Pancreas (tissue), 10 donors: ENCODE measurements at regions not wholly inside any gene's neighbourhood (a gene's known extent, or its start where the extent isn't known, plus 50 kb on each side); places are given as distances from the start of the nearest gene placed in this dataset.

ENCODE experiments used
- ATAC-seq, 4 donors: fragments of 200-7000 bp; cut with Tn5 transposase; one replicate each; pipeline versions ENCODE4 v1.8.0 to v1.9.1; 2020; ENCODE audit warnings: mild to moderate bottlenecking in 4 of 4, moderate library complexity in 4 of 4
- DNase-seq, 6 donors: peaks; one replicate each; pipeline ENCODE4 v3.0.0-alpha.2; 2020
- FAIRE-seq: peaks from 2 replicates; lab custom pipeline; 2012; peaks lifted over from hg19 to GRCh38; lab: Jason Lieb, UNC
- H3K27ac ChIP-seq, 4 donors: fragments of 200-600 bp; sonication (generic); 1 replicate in 3 of 4; 2 replicates in 1 of 4; pipeline versions ENCODE4 v1.5.0 to v1.8.0; 2020
- H3K27me3 ChIP-seq, 4 donors: fragments of 200-600 bp; one replicate each; pipeline ENCODE4 v1.8.0; 2021
- H3K36me3 ChIP-seq, 3 donors: fragments of 200-600 bp; sonication (generic) in 1 of 3; one replicate each; pipeline versions ENCODE4 v1.5.0 to v1.8.0; 2020 to 2021
- H3K4me1 ChIP-seq, 3 donors: fragments of 200-600 bp; one replicate each; pipeline ENCODE4 v1.8.0; 2021
- H3K4me3 ChIP-seq, 4 donors: fragments of 200-600 bp; sonication (generic) in 2 of 4; one replicate each; pipeline versions ENCODE4 v1.5.0 to v1.8.0; 2020 to 2021
- H3K9me3 ChIP-seq, 4 donors: fragments of 200-600 bp; one replicate each; pipeline ENCODE4 v1.8.0; 2021
- WGBS, 2 donors: extraction: QIAGEN DNeasy Blood & Tissue Kit; methylation state at CpG; one replicate each; pipeline ENCODE4 v1.1.7; 2013; 5-methylcytosine and 5-hydroxymethylcytosine counted together
- intact Hi-C, 3 donors: fragments of 100-400 bp; cut with DNase I; formaldehyde crosslinking; loops; one replicate each; pipeline versions ENCODE4 v1.11.1 to v1.14.2; 2022
- TF ChIP-seq, protein P1 (sequence below), 4 donors: fragments of 200-600 bp; sonication (generic) in 3 of 4; IDR thresholded peaks; one replicate each; pipeline versions ENCODE4 v1.5.0 to v1.8.0; 2021; ENCODE audit warnings: antibody characterized with exemption in 4 of 4
- donor health status: healthy with polysubstance abuse.
- donor health status: DM: no; HTN: no; CAD: no; lungs with moderate emphysema.
- donor health status: DM: no; HTN: no; CAD: no.
- donor health status: control.
- donor health status: control.
- donor health status: Bipolar disorder and iron deficiency.
- donor health status: DM: yes; HTN: yes; CAD: no.
- donor health status: DM: no; HTN: no; CAD: no.
- donor health status: DM: no; HTN: no; CAD: no.
- donor health status: DM: yes; HTN: yes; CAD: no.

DNA sequence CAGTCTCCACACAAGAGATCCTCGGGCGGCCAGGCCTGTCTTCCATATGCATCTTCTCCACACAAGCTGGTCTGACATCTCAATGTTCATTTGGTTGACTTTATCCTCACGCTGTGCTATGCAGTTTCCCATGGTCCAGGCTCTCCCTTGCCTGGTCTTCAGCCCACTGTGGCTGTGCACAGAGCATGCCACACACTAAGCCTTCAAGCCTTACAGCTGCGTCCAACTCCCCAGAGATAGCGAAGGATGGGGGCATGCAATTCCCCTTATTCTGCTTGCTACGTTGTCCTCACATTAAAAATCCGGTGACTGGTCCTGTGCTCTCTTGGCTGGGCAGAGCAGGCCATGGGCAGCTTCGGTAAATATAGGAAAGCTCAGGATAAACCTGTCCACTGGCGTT lies 188.7 kb upstream of the TCERG1L start:
- H3K27ac ChIP-seq = no peak overlapping the region
- intact Hi-C loops = no loop called here
- no peaks in the 10 kb centered on the region for H3K9me3 ChIP-seq
- WGBS, 2 donors = 70 to 85% methylated on average over 9 of the region's 9 CpGs
- no peaks in the 10 kb centered on the region for H3K36me3 ChIP-seq
- no peaks in the 10 kb centered on the region for H3K4me1 ChIP-seq
- H3K27me3 ChIP-seq = no peaks in the 10 kb centered on the region
- no peak for DNase-seq
- FAIRE-seq = no peak
- TF ChIP-seq, protein P1, sequence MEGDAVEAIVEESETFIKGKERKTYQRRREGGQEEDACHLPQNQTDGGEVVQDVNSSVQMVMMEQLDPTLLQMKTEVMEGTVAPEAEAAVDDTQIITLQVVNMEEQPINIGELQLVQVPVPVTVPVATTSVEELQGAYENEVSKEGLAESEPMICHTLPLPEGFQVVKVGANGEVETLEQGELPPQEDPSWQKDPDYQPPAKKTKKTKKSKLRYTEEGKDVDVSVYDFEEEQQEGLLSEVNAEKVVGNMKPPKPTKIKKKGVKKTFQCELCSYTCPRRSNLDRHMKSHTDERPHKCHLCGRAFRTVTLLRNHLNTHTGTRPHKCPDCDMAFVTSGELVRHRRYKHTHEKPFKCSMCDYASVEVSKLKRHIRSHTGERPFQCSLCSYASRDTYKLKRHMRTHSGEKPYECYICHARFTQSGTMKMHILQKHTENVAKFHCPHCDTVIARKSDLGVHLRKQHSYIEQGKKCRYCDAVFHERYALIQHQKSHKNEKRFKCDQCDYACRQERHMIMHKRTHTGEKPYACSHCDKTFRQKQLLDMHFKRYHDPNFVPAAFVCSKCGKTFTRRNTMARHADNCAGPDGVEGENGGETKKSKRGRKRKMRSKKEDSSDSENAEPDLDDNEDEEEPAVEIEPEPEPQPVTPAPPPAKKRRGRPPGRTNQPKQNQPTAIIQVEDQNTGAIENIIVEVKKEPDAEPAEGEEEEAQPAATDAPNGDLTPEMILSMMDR (IDR thresholded peaks at IDR 0.05) = no peak
- no peak overlapping the region for H3K4me3 ChIP-seq
- no peak for ATAC-seq

DNA sequence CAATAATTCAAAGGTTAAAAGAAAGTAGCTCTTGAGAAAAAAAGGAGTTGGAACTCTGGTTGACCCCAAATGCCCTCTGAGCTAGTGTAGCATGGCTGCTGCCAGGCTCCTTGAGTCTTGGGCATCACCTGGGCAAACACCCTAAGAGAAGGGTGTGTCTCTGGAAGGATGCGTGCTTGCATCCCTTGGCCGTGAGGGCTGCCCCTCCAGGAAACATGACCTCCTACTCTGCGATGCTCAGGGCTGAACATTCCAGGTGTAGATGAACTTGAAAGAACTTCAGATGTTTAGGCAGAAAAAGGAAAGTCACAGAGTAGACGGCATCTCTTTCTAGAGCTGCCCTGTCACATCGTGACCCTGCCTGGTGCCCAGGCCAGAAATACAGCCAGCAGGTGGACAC lies 189.4 kb upstream of the TCERG1L start:
- FAIRE-seq (no peak), ATAC-seq (no peak), DNase-seq (no peak)
- TF ChIP-seq, protein P1 (IDR thresholded peaks at IDR 0.05) = no peak
- no peak overlapping the region for H3K4me3 ChIP-seq
- no peaks in the 10 kb centered on the region for H3K36me3 ChIP-seq
- H3K27me3 ChIP-seq = no peaks in the 10 kb centered on the region
- no peaks in the 10 kb centered on the region for H3K9me3 ChIP-seq
- 80 to 87% methylated on average over 5 of the region's 5 CpGs for WGBS, 2 donors
- H3K4me1 ChIP-seq = no peaks in the 10 kb centered on the region
- intact Hi-C loops = no loop called here
- H3K27ac ChIP-seq = no peak overlapping the region

DNA sequence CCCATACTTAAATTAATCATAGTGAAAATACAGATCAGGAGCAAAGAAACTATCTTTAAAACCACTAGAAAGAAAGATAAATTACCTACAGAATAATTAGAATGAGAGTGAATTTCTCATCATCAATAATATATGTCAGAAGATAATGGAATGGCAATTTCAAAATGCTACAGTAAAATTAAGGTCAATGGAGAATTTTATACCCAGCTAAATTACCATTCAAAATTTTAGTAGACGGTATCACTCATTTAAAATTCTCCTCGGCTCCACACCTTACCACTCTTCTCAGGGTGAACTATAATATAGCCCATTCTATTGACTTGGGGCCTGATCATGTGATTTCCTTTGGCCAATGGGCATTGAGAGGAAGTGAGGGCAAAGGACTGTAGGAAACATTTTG lies 192.5 kb upstream of the TCERG1L start:
- TF ChIP-seq, protein P1 (IDR thresholded peaks at IDR 0.05) = no peak
- no peaks in the 10 kb centered on the region for H3K27me3 ChIP-seq
- FAIRE-seq = no peak
- ATAC-seq = no peak
- no peaks in the 10 kb centered on the region for H3K4me1 ChIP-seq
- H3K36me3 ChIP-seq = no peaks in the 10 kb centered on the region
- intact Hi-C loops = no loop called here
- no peak for DNase-seq
- WGBS, 2 donors = 84 to 87% methylated on average over 2 of the region's 2 CpGs
- no peaks in the 10 kb centered on the region for H3K9me3 ChIP-seq
- H3K27ac ChIP-seq = no peak overlapping the region
- H3K4me3 ChIP-seq = no peak overlapping the region

DNA sequence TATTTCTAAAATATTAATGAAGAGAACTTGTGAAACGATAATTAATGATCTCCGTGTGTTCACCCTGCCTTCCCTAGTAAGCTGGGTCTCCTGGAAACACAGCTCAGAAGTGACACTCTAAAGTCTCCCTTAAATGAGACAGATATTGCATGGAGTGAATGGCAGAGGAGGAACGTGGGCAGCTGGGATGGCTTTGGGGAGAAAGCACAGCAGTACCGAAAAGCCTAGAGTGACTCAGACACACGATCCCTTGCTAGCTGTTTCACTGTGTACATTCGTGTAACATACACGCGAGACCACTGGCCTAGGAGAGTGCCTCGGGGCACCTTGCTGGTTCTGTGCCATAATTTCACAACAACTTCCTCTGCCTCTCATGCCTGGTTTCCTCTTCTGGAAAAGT lies 199.9 kb upstream of the TCERG1L start:
- H3K36me3 ChIP-seq = no peaks in the 10 kb centered on the region
- no peak for ATAC-seq
- FAIRE-seq = no peak

DNA sequence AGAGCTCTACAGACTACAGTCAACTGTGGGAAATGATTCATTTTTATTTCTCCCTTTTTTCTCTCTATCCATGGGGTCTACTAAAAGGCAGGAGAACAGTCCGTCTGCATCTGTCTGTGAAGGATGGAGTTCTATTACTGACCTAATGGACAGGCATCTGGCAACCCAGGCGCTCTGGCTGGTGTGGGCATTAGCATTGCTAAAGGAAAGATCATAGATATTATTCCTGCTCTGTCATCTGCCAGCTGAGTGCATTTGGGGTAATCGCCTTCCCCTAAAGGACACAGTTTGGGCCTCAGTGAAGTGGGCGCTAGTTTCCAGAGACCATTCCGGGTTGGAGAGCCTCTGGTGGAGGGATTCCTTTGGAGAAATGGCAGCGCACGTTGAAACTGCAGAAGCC lies 201.3 kb upstream of the TCERG1L start:
- H3K4me1 ChIP-seq = no peaks in the 10 kb centered on the region
- H3K36me3 ChIP-seq = no peaks in the 10 kb centered on the region
- intact Hi-C loops = no loop called here
- DNase-seq = no peak
- no peak overlapping the region for H3K27ac ChIP-seq
- H3K27me3 ChIP-seq = no peaks in the 10 kb centered on the region
- 68 to 71% methylated on average over 7 of the region's 7 CpGs for WGBS, 2 donors
- no peaks in the 10 kb centered on the region for H3K9me3 ChIP-seq
- no peak for ATAC-seq
- no peak for FAIRE-seq
- TF ChIP-seq, protein P1 (IDR thresholded peaks at IDR 0.05) = no peak
- H3K4me3 ChIP-seq = no peak overlapping the region

More for the DNA sequence above, 199.9 kb upstream of the TCERG1L start:
- Histone ChIP-seq H3K27me3 (no peaks in the 10 kb centered on the region), H3K9me3 (no peaks in the 10 kb centered on the region), H3K27ac (no peak overlapping the region), H3K4me3 (no peak overlapping the region), H3K4me1 (no peaks in the 10 kb centered on the region)
- TF ChIP-seq, protein P1 (IDR thresholded peaks at IDR 0.05) = no peak
- WGBS, 2 donors = 74 to 81% methylated on average over 9 of the region's 9 CpGs
- intact Hi-C loops = no loop called here
- no peak for DNase-seq
